Kidney tubule cell (primary cell): ENCODE measurements at regions not wholly inside any gene's neighbourhood (a gene's known extent, or its start where the extent isn't known, plus 50 kb on each side); places are given as distances from the start of the nearest gene placed in this dataset.
"Not testable (repeated sequence)": the region's sequence is repeated elsewhere in the genome, so short reads cannot be mapped to it uniquely, and the experiment has no call there.

ENCODE experiments used
- DNase-seq: peaks from one replicate; pipeline ENCODE4 v3.0.0-alpha.2; 2018; ENCODE audit warnings: low spot score

- no peak for DNase-seq
Observed at GRCh38 chr5:75843319-75843718, 126.1 kb upstream of the POC5 start.

GRCh38 chr5:75839547-75839946 is 122.3 kb upstream of the POC5 start:
- no peak for DNase-seq

DNA sequence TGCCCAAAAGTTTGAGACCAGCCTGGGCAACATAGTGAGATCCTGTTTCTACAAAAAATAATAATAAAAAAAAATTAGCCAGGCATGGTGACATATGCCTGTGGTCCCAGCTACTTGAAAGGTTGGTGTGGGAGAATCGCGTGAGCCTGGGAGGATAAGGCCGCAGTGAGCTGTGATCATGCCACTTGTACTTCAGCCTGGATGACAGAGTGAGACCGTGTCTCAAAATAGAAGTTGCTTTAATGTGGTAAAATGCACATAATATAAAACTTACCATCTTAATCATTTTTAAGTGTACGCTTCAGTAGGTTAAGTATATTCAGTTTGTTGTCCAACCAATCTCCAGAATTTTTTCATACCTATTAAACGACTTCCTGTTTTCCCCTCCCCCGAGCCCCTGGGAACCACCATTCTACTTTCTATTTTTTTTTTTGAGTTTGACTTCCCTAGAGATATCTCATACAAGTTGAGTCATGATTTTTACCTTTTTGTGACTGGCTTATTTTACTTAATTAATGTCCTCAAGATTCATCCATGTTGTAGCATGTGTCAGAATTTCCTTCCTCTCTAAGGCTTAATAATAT is 120.1 kb upstream of the POC5 start:
- no peak for DNase-seq

- DNase-seq: no peak
Observed at GRCh38 chr5:75831561-75831960, 114.3 kb upstream of the POC5 start.

GRCh38 chr5:75828029-75828428 is 110.8 kb upstream of the POC5 start:
- DNase-seq: no peak

GRCh38 chr5:75824323-75824722 is 107.1 kb upstream of the POC5 start:
- no peak for DNase-seq

DNA sequence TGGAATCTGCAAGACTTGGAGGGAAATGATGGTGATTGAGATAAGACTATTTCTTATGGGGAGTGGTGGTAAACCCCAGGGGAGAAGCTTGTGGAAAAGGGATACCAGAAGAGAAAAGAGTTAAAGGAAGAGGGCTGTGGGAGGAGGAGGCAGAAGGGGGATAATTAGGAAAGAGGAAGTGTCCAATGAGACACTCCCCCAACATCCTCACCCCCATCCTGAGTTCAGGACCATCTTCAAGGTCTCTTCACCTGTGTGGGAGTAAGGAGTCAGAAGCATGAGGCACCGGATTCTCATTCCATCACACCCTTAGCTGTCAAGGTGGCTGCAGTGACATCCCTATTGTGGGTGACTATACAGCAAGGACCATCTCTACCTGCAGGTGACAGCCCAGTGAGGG is 106.6 kb upstream of the POC5 start:
- no peak for DNase-seq

GRCh38 chr5:75818661-75819060 is 101.4 kb upstream of the POC5 start:
- DNase-seq: no peak

DNA sequence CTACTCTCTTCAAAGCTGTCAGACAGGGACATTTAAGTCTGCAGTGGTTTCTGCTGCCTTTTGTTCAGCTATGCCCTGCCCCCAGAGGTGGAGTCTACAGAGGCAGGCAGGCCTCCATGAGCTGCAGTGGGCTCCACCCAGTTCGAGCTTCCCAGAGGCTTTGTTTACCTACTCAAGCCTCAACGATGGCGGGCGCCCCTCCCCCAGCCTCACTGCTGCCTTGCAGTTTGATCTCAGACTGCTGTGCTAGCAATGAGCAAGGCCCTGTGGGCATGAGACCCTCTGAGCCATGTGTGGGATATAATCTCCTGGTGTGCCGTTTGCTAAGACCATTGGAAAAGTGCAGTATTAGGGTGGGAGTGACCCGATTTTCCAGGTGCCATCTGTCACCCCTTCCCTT is 82.5 kb upstream of the POC5 start:
- DNase-seq: not testable (repeated sequence)

DNA sequence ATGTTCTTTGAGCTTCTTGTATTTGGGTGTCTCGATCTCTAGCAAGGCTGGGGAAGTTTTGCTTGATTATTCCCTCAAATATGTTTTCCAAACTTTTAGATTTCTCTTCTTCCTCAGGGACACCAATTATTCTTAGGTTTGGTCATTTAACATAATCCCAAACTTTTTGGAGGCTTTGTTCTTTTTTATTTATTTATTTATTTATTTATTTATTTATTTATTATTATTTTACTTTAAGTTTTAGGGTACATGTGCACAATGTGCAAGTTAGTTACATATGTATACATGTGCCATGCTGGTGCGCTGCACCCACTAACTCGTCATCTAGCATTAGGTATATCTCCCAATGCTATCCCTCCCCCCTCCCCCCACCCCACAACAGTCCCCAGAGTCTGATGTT is 52.1 kb upstream of the POC5 start:
- not testable (repeated sequence) for DNase-seq
